SK-N-SH (cell line): ENCODE measurements at regions not wholly inside any gene's neighbourhood (a gene's known extent, or its start where the extent isn't known, plus 50 kb on each side); places are given as distances from the start of the nearest gene placed in this dataset.

Experiments used
- CTCF ChIA-PET: fragments of 300-600, 350-600 bp; formaldehyde crosslinking; extraction: SDS; loops from one replicate; lab custom pipeline; 2021; lab: Yijun Ruan, JAX
- POLR2A ChIA-PET: fragments of 350-600 bp; sonication (Branson Sonifier 250); formaldehyde crosslinking; extraction: SDS; loops from one replicate; lab custom pipeline; 2020; ENCODE audit warnings: antibody characterized with exemption, inconsistent platforms; lab: Yijun Ruan, JAX
- DNase-seq: peaks from one replicate; pipeline ENCODE4 v3.0.0; 2012
- H2AFZ ChIP-seq: fragments of 200-600 bp; sonication (generic); 2 replicates; pipeline ENCODE4 v1.8.1; 2016; ENCODE audit warnings: antibody characterized with exemption, mild to moderate bottlenecking, low read depth
- H3F3A ChIP-seq: fragments of 200-600 bp; sonication (generic); replicated peaks from 2 replicates; pipeline ENCODE3; 2016; ENCODE audit warnings: antibody characterized with exemption, mild to moderate bottlenecking; ENCODE audit not compliant: insufficient read depth
- H3K27ac ChIP-seq, 2 experiments: fragments of 200-500 bp in 1 of 2; fragments of 200-600 bp in 1 of 2; sonication (Bioruptor generic) in 1 of 2; sonication (generic), shearing (Covaris generic) in 1 of 2; 2 replicates each; pipeline versions ENCODE4 v1.5.1 to v1.6.1; 2014 to 2016; ENCODE audit warnings: low read depth in 2 of 2, inconsistent platforms in 1 of 2, low read length in 1 of 2, mild to moderate bottlenecking in 1 of 2, mixed read lengths in 1 of 2
- H3K27me3 ChIP-seq: fragments of 200-600 bp; sonication (generic), shearing (Covaris generic); 2 replicates; pipeline ENCODE4 v1.6.1; 2016; ENCODE audit warnings: mixed run types; ENCODE audit not compliant: insufficient read depth
- H3K36me3 ChIP-seq, 2 experiments: fragments of 200-500 bp in 1 of 2; fragments of 200-600 bp in 1 of 2; sonication (Bioruptor generic) in 1 of 2; sonication (generic) in 1 of 2; replicated peaks in 1 of 2; 2 replicates each; pipeline versions ENCODE3 to v1.5.1; 2014 to 2016; ENCODE audit warnings: low read length in 1 of 2, mild to moderate bottlenecking in 1 of 2; ENCODE audit not compliant: insufficient read depth in 2 of 2, control insufficient read depth in 1 of 2
- H3K4me1 ChIP-seq, 2 experiments: fragments of 200-500 bp in 1 of 2; fragments of 200-600 bp in 1 of 2; sonication (Bioruptor generic) in 1 of 2; sonication (generic), shearing (Covaris generic) in 1 of 2; 2 replicates each; pipeline versions ENCODE4 v1.5.1 to v1.6.1; 2014 to 2016; ENCODE audit warnings: low read depth in 1 of 2, low read length in 1 of 2, mixed run types in 1 of 2; ENCODE audit not compliant: insufficient read depth in 2 of 2, control insufficient read depth in 1 of 2
- H3K4me2 ChIP-seq: fragments of 200-600 bp; sonication (generic), shearing (Covaris generic); 2 replicates; pipeline ENCODE4 v1.6.1; 2017; ENCODE audit warnings: mixed run types
- H3K4me3 ChIP-seq, 2 experiments: fragments of 200-500 bp in 1 of 2; fragments of 200-600 bp in 1 of 2; sonication (Bioruptor generic) in 1 of 2; sonication (generic), shearing (Covaris generic) in 1 of 2; 2 replicates each; pipeline versions ENCODE4 v1.5.1 to v1.8.1; 2014 to 2016; ENCODE audit warnings: low read depth in 2 of 2, inconsistent platforms in 1 of 2, low read length in 1 of 2, mild to moderate bottlenecking in 1 of 2, mixed read lengths in 1 of 2, moderate library complexity in 1 of 2
- H3K79me2 ChIP-seq: fragments of 200-600 bp; sonication (generic); 2 replicates; pipeline ENCODE4 v1.8.1; 2017; ENCODE audit warnings: mild to moderate bottlenecking; ENCODE audit not compliant: insufficient read depth
- H3K9ac ChIP-seq: fragments of 200-600 bp; sonication (generic); 2 replicates; pipeline ENCODE4 v1.6.1; 2017; ENCODE audit warnings: mixed run types
- H3K9me2 ChIP-seq: fragments of 200-600 bp; sonication (generic); 2 replicates; pipeline ENCODE4 v1.6.1; 2017; ENCODE audit warnings: mixed run types
- H3K9me3 ChIP-seq: fragments of 200-600 bp; sonication (generic); 2 replicates; pipeline ENCODE4 v1.6.1; 2017; ENCODE audit warnings: mixed run types, mild to moderate bottlenecking, moderate library complexity
- H4K20me1 ChIP-seq: fragments of 200-600 bp; sonication (generic); 2 replicates; pipeline ENCODE4 v1.6.1; 2017; ENCODE audit warnings: mild to moderate bottlenecking, mixed run types; ENCODE audit not compliant: insufficient read depth
- CHD2 ChIP-seq: fragments of 150-350 bp; IDR thresholded peaks from 2 replicates; pipeline ENCODE4 v1.6.1; 2018; ENCODE audit warnings: low read length; ENCODE audit not compliant: partially characterized antibody
- ELF1 ChIP-seq: IDR thresholded peaks from 2 replicates; pipeline ENCODE4 v1.4.0; 2012
- EP300 ChIP-seq, 2 experiments: IDR thresholded peaks; 2 replicates each; pipeline versions ENCODE4 v1.4.0 to v1.6.1; 2012; ENCODE audit warnings: borderline replicate concordance in 1 of 2, low read depth in 1 of 2, low read length in 1 of 2
- EZH2phosphoT487 ChIP-seq: fragments of 200-600 bp; sonication (generic); IDR thresholded peaks from 2 replicates; pipeline ENCODE4 v1.6.1; 2017; ENCODE audit warnings: low read depth, mixed run types, mild to moderate bottlenecking, antibody characterized with exemption, moderate library complexity, borderline replicate concordance
- FOXJ3 ChIP-seq: sonication (generic); formaldehyde crosslinking; IDR thresholded peaks from 2 replicates; pipeline ENCODE4 v1.5.1; 2020; ENCODE audit warnings: mild to moderate bottlenecking, missing genetic modification reagents
- GABPA ChIP-seq: IDR thresholded peaks from 2 replicates; pipeline ENCODE4 v1.4.0; 2012; ENCODE audit warnings: low read depth, mild to moderate bottlenecking
- GATA2 ChIP-seq: sonication (generic); formaldehyde crosslinking; IDR thresholded peaks from 2 replicates; pipeline ENCODE4 v1.5.0; 2020; ENCODE audit warnings: mild to moderate bottlenecking, missing genetic modification reagents
- NFIC ChIP-seq: IDR thresholded peaks from 2 replicates; pipeline ENCODE4 v1.4.0; 2012; ENCODE audit warnings: borderline replicate concordance
- NRF1 ChIP-seq: IDR thresholded peaks from 2 replicates; pipeline ENCODE4 v1.6.1; 2012; ENCODE audit warnings: low read depth, mild to moderate bottlenecking, low read length
- RAD21 ChIP-seq: IDR thresholded peaks from 2 replicates; pipeline ENCODE4 v1.6.1; 2012; ENCODE audit warnings: mild to moderate bottlenecking, low read length
- RCOR1 ChIP-seq: fragments of 150-350 bp; IDR thresholded peaks from 2 replicates; pipeline ENCODE4 v1.6.1; 2017; ENCODE audit warnings: antibody characterized with exemption, low read length
- TAF1 ChIP-seq: IDR thresholded peaks from 2 replicates; pipeline ENCODE4 v1.6.1; 2012; ENCODE audit warnings: low read depth, mild to moderate bottlenecking, low read length, moderate library complexity, borderline replicate concordance
- TCF12 ChIP-seq: IDR thresholded peaks from 2 replicates; pipeline ENCODE4 v1.4.0; 2012
- TEAD4 ChIP-seq: IDR thresholded peaks from 2 replicates; pipeline ENCODE4 v1.4.0; 2012; ENCODE audit warnings: mild to moderate bottlenecking, borderline replicate concordance; ENCODE audit not compliant: insufficient read depth
- YY1 ChIP-seq: IDR thresholded peaks from 2 replicates; pipeline ENCODE4 v1.4.0; 2012; ENCODE audit warnings: low read depth, mild to moderate bottlenecking
- ZBTB33 ChIP-seq: IDR thresholded peaks from 2 replicates; pipeline ENCODE4 v1.4.0; 2012; ENCODE audit warnings: low read depth, borderline replicate concordance
- WGBS: methylation state at CpG from one replicate; pipeline ENCODE4 v1.1.6; 2017; ENCODE audit warnings: low lambda C conversion rate; 5-methylcytosine and 5-hydroxymethylcytosine counted together
- TF ChIP-seq, protein P1 (sequence below): fragments of 150-350 bp; IDR thresholded peaks from 2 replicates; pipeline ENCODE4 v1.6.1; 2016; ENCODE audit warnings: mild to moderate bottlenecking, low read depth, low read length

- H3K4me3 ChIP-seq: no peak overlapping the region
- H3K79me2 ChIP-seq: no peaks in the 10 kb centered on the region
- H3K27me3 ChIP-seq: no peaks in the 10 kb centered on the region
- H3K36me3 ChIP-seq: no peaks in the 10 kb centered on the region
- H3F3A ChIP-seq: no peaks in the 10 kb centered on the region
- WGBS: 54% methylated on average over 2 of the region's 2 CpGs
- no peak overlapping the region for H3K4me2 ChIP-seq
- H3K9me3 ChIP-seq: no peaks in the 10 kb centered on the region
- ChIA-PET CTCF (no interaction called here), POLR2A (no interaction called here)
- H3K9ac ChIP-seq: no peak overlapping the region
- no peaks in the 10 kb centered on the region for H3K4me1 ChIP-seq
- H3K9me2 ChIP-seq: no peaks in the 10 kb centered on the region
- TF ChIP-seq NFIC (no peak), ELF1 (no peak), FOXJ3 (CRISPR knock-in tag) (no peak), TEAD4 (no peak), TCF12 (no peak), GATA2 (CRISPR knock-in tag) (no peak), ZBTB33 (no peak), EP300 (IDR thresholded peaks at IDR 0.05; ENCODE audit: borderline replicate concordance in 1 of 2, low read depth in 1 of 2, low read length in 1 of 2) (no peak), GABPA (no peak), CHD2 (no peak), TAF1 (no peak), RAD21 (no peak), EZH2phosphoT487 (no peak), NRF1 (no peak)
- TF ChIP-seq, protein P1, sequence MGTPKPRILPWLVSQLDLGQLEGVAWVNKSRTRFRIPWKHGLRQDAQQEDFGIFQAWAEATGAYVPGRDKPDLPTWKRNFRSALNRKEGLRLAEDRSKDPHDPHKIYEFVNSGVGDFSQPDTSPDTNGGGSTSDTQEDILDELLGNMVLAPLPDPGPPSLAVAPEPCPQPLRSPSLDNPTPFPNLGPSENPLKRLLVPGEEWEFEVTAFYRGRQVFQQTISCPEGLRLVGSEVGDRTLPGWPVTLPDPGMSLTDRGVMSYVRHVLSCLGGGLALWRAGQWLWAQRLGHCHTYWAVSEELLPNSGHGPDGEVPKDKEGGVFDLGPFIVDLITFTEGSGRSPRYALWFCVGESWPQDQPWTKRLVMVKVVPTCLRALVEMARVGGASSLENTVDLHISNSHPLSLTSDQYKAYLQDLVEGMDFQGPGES: no peak
- no peak overlapping the region for H2AFZ ChIP-seq
- H4K20me1 ChIP-seq: no peaks in the 10 kb centered on the region
- DNase-seq: no peak
- no peak overlapping the region for H3K27ac ChIP-seq
These were observed 129.8 kb downstream of the SEC23A start for GRCh38 chr14:38973083-38973700.

DNA sequence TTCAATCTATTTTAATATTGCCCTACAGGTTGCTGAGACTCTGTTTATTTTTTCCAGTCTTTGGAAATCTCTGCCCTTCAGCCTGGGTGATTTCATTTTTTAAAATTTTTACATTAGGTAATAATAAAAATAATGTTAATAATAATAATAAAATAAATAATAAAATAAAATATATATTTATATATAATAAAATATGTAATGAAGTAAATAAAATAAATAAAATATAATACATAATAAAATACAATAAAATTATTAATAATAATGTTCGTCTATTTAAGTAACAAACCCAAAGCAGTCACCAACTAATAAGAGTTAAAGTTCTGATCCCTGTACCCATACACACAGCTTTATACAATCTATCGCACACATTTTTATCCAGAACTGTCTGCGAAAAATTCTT is 130.5 kb downstream of the SEC23A start:
- Histone ChIP-seq H3K4me3 (no peak overlapping the region), H2AFZ (no peak overlapping the region), H3K27me3 (no peaks in the 10 kb centered on the region), H3K4me2 (no peak overlapping the region), H3K36me3 (no peaks in the 10 kb centered on the region), H3K27ac (no peak overlapping the region), H3K79me2 (no peaks in the 10 kb centered on the region), H3K9ac (no peak overlapping the region), H3K9me3 (no peaks in the 10 kb centered on the region), H3F3A (no peaks in the 10 kb centered on the region), H3K9me2 (no peaks in the 10 kb centered on the region), H4K20me1 (no peaks in the 10 kb centered on the region), H3K4me1 (no peaks in the 10 kb centered on the region)
- 44% methylated on average over 3 of the region's 3 CpGs for WGBS
- ChIA-PET CTCF (no interaction called here), POLR2A (no interaction called here)
- TF ChIP-seq RAD21: no peak
- no peak for TF ChIP-seq FOXJ3 (CRISPR knock-in tag)
- no peak for TF ChIP-seq RCOR1
- TF ChIP-seq NFIC: no peak
- TF ChIP-seq NRF1: no peak
- TF ChIP-seq YY1: no peak
- no peak for DNase-seq
